Activated CD4-positive, alpha-beta T cell treated with anti-CD3 and anti-CD28 coated beads for 4 hours (primary cell): ENCODE measurements at regions not wholly inside any gene's neighbourhood (a gene's known extent, or its start where the extent isn't known, plus 50 kb on each side); places are given as distances from the start of the nearest gene placed in this dataset.
"Not testable (repeated sequence)": the region's sequence is repeated elsewhere in the genome, so short reads cannot be mapped to it uniquely, and the experiment has no call there.

ENCODE experiments used
- DNase-seq, 2 donors: peaks; one replicate each; pipeline ENCODE4 v3.0.0-alpha.2; 2020

GRCh38 chr3:75129101-75129500 is 514.6 kb upstream of the CNTN3 start:
- no peak for DNase-seq

GRCh38 chr3:75136100-75136897 is 521.8 kb upstream of the CNTN3 start:
- no peak for DNase-seq

- no peak for DNase-seq
Measured at GRCh38 chr3:75138345-75138744, 523.9 kb upstream of the CNTN3 start.

DNA sequence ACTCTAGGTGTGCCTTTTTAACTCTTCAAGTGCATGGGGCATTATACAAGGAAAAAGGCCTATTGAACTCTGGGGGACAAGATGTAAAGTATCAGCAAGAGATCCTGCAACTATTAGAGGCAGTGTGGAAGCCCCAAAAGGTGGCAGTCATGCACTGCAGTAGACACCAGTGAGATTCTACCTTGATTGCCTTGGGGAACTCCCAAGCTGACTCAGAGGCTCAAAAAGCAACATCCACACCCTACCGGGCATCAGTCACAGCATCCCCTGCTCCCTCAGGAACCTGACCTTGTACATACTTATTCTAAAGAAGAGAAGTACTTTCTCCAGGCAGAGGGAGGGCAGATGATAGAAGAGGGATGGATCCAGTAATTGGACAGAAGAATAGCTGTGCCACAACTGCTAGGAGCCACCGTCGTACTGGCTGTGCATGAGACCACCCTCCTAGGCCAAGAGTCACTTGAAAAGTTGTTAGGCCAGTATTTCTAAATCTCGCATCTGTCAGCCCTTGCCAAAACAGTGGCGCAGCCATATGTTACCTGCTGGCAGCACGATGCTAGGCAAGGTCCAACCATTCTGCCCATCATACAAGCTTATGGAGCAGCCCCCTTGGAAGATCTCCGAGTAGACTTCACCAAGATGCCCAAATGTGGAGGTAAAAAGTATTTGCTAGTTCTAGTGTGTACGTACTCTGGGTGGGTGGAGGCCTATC is 523.1 kb upstream of the FRG2C start:
- DNase-seq = no peak

DNA sequence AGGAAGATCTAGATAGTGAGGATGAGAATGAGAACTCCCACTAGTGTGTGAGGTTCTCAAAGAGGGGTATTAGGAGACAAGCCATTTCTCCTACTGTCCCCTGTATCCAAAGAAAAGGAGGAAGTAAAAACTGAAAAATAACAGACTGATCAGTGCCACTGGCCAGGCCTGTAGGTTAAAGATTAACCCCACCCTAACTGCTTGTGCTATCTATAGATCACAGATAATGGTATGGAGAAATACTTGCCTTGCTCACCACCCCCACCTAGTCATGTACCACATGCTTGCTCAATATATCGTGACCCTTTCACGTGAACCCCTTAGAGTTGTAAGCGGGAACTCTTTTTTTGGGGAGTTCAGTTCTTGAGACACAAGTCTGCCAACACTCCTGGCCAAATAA is 519.7 kb upstream of the FRG2C start:
- no peak for DNase-seq

DNA sequence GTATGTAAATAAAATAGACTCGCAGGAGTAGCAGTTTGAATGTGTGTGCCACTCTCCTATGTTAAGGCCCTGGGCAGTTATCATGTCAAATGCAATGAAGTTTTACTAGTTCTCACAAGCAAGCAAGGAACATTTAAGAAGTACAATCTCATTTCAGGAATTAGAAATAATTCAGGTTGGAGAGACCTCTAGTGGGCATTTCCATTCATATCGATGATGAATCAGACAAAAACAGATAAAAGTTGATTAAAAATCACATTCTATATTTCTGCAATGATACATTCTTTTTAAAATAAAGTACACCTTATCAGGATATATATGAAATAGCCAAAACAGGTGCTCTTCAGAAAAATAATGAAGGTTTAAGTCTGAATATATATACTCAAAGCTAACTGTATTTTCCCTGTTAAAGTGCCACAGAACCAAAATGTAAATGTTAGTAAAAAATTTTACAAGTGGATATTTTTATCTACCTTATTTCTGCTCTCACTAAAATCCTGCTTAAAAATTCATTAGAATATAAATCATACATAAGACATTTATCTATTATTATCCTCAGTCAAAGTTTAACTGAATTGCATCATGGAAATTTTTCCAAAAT is 492.4 kb upstream of the FRG2C start:
- DNase-seq = no peak

GRCh38 chr3:75176937-75177336 is 487.2 kb upstream of the FRG2C start:
- DNase-seq = no peak

DNA sequence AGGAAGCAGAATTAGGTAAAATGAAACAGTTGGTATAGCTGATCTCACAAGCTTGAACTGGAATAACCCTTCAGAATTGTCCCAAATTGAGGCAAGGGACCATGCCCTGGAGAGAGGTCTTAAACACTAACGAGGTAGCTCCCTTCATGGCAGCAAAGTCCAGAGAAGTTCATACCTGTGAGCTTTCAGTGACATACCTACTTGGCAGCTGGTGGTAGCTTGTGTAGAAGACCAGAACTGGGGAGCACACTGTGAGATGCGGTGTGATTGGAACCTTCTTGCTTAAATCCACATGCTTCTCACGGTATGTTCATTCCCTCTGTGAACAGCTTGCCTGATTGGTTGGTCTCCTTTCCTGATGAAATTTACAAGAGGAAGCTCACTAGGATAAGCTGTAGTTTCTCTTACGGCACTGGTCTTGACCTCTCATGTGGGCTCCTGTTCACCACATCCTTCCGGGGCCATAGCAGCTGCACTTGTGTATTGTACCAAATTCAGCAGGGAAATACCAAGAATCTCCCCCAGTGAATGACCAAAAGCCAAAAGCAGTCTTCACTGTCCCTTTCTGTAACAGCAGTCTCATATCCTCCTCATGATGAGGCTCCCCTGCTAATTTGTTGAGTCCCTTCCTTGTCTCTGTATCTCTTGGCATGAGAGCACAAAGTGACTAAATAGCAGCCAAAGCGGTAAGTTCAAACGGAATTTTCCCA is 483.7 kb upstream of the FRG2C start:
- DNase-seq = no peak

GRCh38 chr3:75180945-75181298 is 483.2 kb upstream of the FRG2C start:
- DNase-seq = no peak

DNA sequence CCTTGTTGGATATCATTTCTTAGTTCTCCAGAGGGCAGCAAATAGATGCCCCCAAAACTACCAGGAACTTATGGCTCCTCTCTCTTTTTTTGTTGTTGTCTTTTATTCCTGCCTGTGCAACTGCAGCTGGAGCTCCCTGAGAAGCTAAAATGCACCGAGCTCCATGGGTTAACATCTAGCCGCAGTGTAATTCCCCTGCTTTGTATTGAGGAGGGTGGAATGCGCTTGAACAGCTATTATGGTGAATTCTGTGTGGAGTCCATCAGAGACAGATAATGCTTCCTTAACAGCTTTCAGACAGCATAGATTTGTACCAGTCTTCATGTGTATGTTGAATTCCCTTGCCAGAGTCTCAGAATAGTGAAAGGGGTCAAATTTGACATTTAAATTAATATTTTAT is 475.2 kb upstream of the FRG2C start:
- DNase-seq = no peak

- DNase-seq = peak; percentile 25 to 43
Measured at GRCh38 chr3:75192146-75192616, 471.9 kb upstream of the FRG2C start.

DNA sequence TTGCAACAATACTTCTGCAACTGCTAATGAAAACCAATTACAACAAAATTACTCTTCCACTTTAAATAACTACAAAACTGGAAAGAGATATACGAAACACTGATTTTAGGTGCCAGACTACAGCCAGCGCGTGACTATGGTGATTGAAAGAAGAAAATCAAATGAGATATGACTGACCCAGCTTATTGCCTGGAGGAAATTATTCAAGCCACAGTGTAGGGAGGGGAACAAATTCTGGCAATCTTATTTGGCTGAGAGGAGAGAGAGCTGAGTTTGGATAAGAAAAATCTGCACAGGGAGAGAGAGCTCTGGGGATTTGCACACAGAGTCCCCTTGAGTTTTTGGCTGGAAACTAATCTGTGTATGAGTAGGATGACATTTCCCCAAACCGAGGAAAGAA is 470.3 kb upstream of the FRG2C start:
- no peak for DNase-seq

DNA sequence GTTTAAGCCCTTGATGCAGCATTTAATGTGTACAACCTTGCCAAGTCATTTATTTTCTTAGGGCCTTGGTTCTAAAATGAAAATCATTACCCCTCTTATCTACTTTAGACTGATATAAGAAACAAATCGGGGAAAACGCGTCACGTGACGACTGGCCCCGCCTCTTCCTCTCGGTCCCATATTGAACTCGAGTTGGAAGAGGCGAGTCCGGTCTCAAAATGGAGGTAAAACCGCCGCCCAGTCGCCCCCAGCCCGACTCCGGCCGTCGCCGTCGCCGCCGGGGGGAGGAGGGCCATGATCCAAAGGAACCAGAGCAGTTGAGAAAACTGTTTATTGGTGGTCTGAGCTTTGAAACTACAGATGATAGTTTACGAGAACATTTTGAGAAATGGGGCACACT is 449.8 kb upstream of the FRG2C start:
- not testable (repeated sequence) for DNase-seq

GRCh38 chr3:75218577-75218976 is 445.6 kb upstream of the FRG2C start:
- DNase-seq = no peak

DNA sequence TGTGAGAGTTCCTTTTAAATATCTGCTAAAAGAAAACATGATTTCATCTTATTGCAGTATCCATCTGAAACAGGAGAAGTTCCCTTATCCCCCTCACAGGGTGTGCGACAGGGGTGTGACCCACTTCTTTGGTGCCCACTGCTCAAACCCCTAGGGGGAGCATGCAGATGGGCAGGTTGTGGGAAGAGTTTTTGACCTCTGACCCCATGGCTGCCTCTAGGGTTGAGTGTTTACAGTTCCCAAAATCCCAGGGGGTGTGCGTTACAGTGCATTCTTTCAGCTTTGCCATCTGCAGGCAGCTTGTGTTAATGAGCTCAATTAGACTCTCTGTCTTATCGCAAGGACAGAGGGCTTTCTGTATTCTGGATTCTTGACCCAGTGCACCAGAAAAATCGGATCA is 443.2 kb upstream of the FRG2C start:
- no peak for DNase-seq

GRCh38 chr3:75224412-75224811 is 439.7 kb upstream of the FRG2C start:
- no peak for DNase-seq

DNA sequence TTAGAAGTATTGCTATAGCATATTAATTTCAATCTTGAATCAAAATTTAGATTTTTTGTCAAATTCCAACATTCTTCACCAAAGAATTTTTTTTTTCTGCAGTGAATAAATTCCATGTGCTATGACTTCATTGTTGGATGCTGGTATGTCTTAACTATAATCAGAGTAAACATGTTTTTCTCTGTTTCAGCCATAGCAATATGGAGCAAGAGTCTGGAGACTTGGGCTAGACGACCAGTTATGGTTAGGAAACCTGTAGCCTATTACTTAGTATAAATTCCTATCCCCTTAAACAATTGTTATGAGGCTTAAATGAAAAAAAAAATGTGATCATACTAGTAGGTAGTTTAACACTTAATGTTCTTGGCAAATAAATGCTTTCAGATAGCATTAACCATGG is 431.9 kb upstream of the FRG2C start:
- DNase-seq = no peak

DNA sequence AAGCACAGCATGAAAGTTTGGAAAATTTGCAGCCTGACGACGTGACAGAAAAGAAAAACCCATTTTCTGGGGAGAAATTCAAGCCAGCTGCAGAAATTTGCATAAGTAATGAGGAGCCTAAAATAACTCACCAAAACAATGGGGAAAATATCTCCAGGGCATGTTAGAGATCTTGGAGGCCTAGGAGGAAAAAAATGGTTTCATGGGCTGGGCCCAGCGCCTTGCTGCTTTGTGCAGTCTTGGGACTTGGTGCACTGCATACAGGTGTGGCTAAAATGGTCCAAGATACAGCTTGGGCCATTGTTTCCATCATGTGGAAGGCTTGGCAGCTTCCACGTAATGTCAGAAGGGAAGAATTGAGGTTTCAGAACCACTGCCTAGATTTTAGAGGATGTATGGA is 428.5 kb upstream of the FRG2C start:
- no peak for DNase-seq

DNA sequence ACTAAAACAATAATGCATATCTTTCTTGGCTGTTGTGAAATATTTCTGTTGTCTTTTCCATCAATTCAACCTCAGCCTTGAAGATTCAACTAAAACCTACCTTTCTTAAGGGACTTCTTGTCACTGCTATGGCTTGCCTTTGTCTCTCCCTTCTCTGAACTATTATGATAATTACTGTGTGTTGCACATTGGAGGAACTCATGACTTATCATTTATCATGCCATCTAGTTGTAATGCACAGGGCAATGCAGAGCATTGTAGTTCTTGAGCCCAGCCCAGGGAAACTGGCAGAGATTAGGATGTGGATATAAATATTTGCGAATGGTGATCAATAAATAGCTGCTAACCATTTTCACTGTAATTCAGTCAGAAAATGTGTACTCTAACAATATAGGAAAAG is 427.1 kb upstream of the FRG2C start:
- no peak for DNase-seq

- no peak for DNase-seq
Measured at GRCh38 chr3:75237477-75237876, 426.7 kb upstream of the FRG2C start.

DNA sequence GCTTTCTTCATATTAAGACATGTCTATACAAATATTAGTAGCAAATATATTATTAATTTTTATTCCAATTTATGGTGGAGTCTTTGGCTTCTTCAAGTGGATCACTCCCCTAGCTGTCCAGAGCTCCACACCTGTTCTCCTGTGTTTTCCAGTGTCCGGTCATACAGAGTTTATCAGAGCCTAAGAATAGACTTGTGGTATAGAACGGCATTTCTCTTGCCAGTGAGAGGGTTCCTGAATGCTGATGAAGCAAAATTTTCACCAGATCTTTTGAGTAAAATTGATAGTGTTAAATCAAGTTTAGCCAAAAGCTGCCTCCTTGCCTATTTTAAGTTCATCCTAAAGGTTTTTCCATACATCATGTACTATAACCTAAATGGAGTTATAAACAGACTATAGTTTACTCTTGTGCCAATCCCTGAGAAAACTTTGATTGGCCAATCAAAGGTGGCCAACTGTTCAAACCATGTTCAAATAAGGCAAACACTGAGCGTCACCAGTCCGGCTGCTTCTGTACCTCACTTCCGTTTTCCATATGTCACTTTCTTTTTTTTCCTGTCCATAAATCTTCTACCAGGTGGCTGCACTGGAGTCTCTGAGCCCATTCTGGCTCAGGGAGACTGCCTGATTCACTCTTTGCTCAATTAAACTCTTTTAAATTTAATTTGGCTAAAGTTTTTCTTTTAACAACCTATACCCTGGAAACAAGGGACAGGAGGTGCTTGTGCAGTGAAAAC is 422.7 kb upstream of the FRG2C start:
- not testable (repeated sequence) for DNase-seq

DNA sequence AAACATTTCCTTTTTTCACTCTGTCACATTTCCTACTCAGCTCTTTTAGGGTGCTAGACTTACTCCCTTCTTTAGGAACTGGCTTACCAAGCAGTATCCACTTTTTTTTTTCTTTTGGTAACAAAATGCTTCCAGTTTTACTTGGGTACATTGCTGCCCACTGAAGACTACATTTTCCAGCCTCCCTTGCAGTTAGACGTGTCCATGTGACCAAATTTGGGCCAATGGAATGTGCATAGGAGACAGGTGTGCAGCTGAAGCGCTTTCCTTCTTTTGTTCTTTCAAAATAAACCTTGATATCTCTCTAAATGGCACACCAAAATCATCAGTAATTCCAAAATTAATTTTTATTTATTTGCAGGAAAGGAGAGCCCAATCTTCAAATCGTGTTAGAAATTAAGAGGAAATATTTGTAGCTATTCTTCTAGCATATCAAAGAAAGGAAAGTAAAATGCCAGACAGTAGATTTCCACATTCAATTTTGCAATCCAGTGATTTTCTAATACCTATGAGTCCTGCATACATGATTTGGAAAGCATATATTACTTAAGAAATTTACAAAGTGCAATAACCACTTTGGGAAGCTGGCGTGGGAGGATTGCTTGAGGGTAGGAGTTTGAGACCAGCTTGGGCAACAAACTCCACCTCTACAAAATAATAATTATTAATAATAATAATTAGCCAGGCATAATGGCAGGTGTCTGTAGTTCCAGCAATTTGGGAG is 422.0 kb upstream of the FRG2C start:
- no peak for DNase-seq
